HG03280 (cell line): ENCODE measurements at regions not wholly inside any gene's neighbourhood (a gene's known extent, or its start where the extent isn't known, plus 50 kb on each side); places are given as distances from the start of the nearest gene placed in this dataset.
"Not testable (repeated sequence)": the region's sequence is repeated elsewhere in the genome, so short reads cannot be mapped to it uniquely, and the experiment has no call there.

Experiments
- ATAC-seq: cut with Tn5 transposase; IDR thresholded peaks from one replicate; pipeline ENCODE4 v1.9.1; 2021; ENCODE audit warnings: mild to moderate bottlenecking, moderate library complexity; ENCODE audit not compliant: unreplicated experiment

- ATAC-seq: no peak
These were observed 226.4 kb upstream of the SERP2 start for GRCh38 chr13:44147233-44147632.

- ATAC-seq: no peak
These were observed 226.0 kb upstream of the SERP2 start for GRCh38 chr13:44147648-44148047.

- no peak for ATAC-seq
These were observed 225.3 kb upstream of the SERP2 start for GRCh38 chr13:44148159-44148914.

GRCh38 chr13:44149231-44149630 lies 224.4 kb upstream of the SERP2 start:
- not testable (repeated sequence) for ATAC-seq

- no peak for ATAC-seq
These were observed 223.8 kb upstream of the SERP2 start for GRCh38 chr13:44149821-44150220.

- no peak for ATAC-seq
These were observed 222.2 kb upstream of the SERP2 start for GRCh38 chr13:44151474-44151873.

- ATAC-seq: no peak
These were observed 220.1 kb upstream of the SERP2 start for GRCh38 chr13:44153496-44153895.

- no peak for ATAC-seq
These were observed 218.0 kb upstream of the SERP2 start for GRCh38 chr13:44155422-44156293.

- no peak for ATAC-seq
These were observed 217.3 kb upstream of the SERP2 start for GRCh38 chr13:44156294-44156658.

- no peak for ATAC-seq
These were observed 216.0 kb upstream of the SERP2 start for GRCh38 chr13:44157606-44158005.

- ATAC-seq: no peak
These were observed 215.5 kb upstream of the SERP2 start for GRCh38 chr13:44158098-44158521.

GRCh38 chr13:44158881-44159632 lies 214.6 kb upstream of the SERP2 start:
- no peak for ATAC-seq

- ATAC-seq: no peak
These were observed 213.9 kb upstream of the SERP2 start for GRCh38 chr13:44159633-44160279.

- no peak for ATAC-seq
These were observed 212.9 kb upstream of the SERP2 start for GRCh38 chr13:44160591-44161191.

- ATAC-seq: no peak
These were observed 210.5 kb upstream of the SERP2 start for GRCh38 chr13:44163108-44163507.

- ATAC-seq: no peak
These were observed 208.3 kb upstream of the SERP2 start for GRCh38 chr13:44165221-44165888.

- ATAC-seq: no peak
These were observed 207.6 kb upstream of the SERP2 start for GRCh38 chr13:44165889-44166496.

GRCh38 chr13:44169018-44169911 lies 204.4 kb upstream of the SERP2 start:
- no peak for ATAC-seq

GRCh38 chr13:44170731-44171130 lies 202.9 kb upstream of the SERP2 start:
- ATAC-seq: no peak
